Adrenal gland (tissue), 5 donors: ENCODE measurements at regions not wholly inside any gene's neighbourhood (a gene's known extent, or its start where the extent isn't known, plus 50 kb on each side); places are given as distances from the start of the nearest gene placed in this dataset.

Source experiments
- POLR2A ChIP-seq, 2 donors: fragments of 450-650 bp; IDR thresholded peaks; one replicate each; pipeline ENCODE4 v1.6.1; 2017; ENCODE audit warnings: antibody characterized with exemption in 2 of 2, mild to moderate bottlenecking in 2 of 2, moderate library complexity in 1 of 2
- TF ChIP-seq, protein P1 (sequence below), 6 experiments: fragments of 450-650 bp in 4 of 6; fragments of 200-600 bp in 2 of 6; sonication (generic) in 1 of 6; IDR thresholded peaks; 1 replicate in 5 of 6; 2 replicates in 1 of 6; pipeline versions ENCODE4 v1.5.1 to v1.8.0; 2016 to 2021; ENCODE audit warnings: antibody characterized with exemption in 6 of 6, mild to moderate bottlenecking in 2 of 6, moderate library complexity in 1 of 6
- donor health status: DM: no; HTN: no; CAD: no.

DNA sequence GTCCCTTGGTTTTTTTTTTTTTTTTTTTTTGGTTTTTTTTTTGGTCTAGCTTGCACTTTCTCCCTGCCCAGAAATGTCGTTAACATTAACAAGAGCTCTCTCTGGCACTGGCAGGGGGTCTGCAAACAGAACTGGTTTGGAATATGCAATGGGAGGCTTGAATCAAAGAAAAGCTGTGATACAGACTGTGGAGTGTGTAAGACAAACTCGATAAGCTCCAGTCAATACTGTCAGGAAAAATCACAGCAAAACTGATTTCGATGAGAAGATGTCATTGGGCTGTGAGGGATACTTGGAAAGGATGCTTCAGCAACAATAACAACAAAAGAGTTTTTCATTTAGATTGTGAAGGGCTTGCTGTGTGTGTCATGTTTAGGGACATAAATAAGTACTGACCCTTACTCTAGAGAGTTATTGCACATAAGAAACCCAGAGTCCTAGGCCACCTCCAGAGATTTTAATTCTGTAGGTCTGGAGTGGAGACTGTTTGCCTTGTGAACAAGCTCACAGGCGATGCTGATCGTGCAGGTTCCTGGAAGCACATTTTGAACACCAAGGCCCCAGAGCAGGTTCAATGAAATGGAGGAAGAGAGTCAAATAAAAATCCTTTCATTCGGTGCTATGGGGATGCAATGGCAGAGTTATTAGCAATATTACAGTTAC is 470.7 kb upstream of the RBFOX1 start:
- TF ChIP-seq, protein P1, sequence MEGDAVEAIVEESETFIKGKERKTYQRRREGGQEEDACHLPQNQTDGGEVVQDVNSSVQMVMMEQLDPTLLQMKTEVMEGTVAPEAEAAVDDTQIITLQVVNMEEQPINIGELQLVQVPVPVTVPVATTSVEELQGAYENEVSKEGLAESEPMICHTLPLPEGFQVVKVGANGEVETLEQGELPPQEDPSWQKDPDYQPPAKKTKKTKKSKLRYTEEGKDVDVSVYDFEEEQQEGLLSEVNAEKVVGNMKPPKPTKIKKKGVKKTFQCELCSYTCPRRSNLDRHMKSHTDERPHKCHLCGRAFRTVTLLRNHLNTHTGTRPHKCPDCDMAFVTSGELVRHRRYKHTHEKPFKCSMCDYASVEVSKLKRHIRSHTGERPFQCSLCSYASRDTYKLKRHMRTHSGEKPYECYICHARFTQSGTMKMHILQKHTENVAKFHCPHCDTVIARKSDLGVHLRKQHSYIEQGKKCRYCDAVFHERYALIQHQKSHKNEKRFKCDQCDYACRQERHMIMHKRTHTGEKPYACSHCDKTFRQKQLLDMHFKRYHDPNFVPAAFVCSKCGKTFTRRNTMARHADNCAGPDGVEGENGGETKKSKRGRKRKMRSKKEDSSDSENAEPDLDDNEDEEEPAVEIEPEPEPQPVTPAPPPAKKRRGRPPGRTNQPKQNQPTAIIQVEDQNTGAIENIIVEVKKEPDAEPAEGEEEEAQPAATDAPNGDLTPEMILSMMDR (IDR thresholded peaks at IDR 0.05), result no peak
- TF ChIP-seq POLR2A (IDR thresholded peaks at IDR 0.05), result no peak
